GF-D8 (cell line): ENCODE measurements at regions not wholly inside any gene's neighbourhood (a gene's known extent, or its start where the extent isn't known, plus 50 kb on each side); places are given as distances from the start of the nearest gene placed in this dataset.

Source experiments
- DNase-seq: peaks from one replicate; lab custom pipeline; 2025; lab: John Stamatoyannopoulos, UW

- DNase-seq, result no peak
Measured at GRCh38 chr5:116361979-116362577, 212.5 kb downstream of the SEMA6A start.

GRCh38 chr5:116361171-116361967, 213.3 kb downstream of the SEMA6A start:
- no peak for DNase-seq

GRCh38 chr5:116360008-116360853, 214.4 kb downstream of the SEMA6A start:
- DNase-seq, result no peak

GRCh38 chr5:116359592-116359991, 215.0 kb downstream of the SEMA6A start:
- DNase-seq, result peak; percentile 5

GRCh38 chr5:116358911-116359418, 215.7 kb downstream of the SEMA6A start:
- peak; percentile 6 for DNase-seq

GRCh38 chr5:116358015-116358523, 216.6 kb downstream of the SEMA6A start:
- DNase-seq, result no peak

GRCh38 chr5:116355819-116356601, 218.6 kb downstream of the SEMA6A start:
- DNase-seq, result no peak

GRCh38 chr5:116354699-116355098, 219.9 kb downstream of the SEMA6A start:
- no peak for DNase-seq

- no peak for DNase-seq
Measured at GRCh38 chr5:116347657-116348056, 227.0 kb downstream of the SEMA6A start.

GRCh38 chr5:116343961-116344360, 230.7 kb downstream of the SEMA6A start:
- DNase-seq, result no peak
